Panc1 (cell line): ENCODE measurements at regions not wholly inside any gene's neighbourhood (a gene's known extent, or its start where the extent isn't known, plus 50 kb on each side); places are given as distances from the start of the nearest gene placed in this dataset.

Source experiments
- ATAC-seq: fragments of 200-7000 bp; cut with Tn5 transposase; 2 replicates; pipeline ENCODE4 v1.9.1; 2020; ENCODE audit warnings: mild to moderate bottlenecking, moderate library complexity
- BruUV-seq: library from RNA; stranded (reverse); fragments of 400-500 nt; replicated peaks from 2 replicates; lab custom pipeline; 2021; lab: Mats Ljungman, UMichigan
- CTCF ChIA-PET: fragments of 300-600 bp; sonication (Branson Sonifier 250); formaldehyde crosslinking; loops from one replicate; lab custom pipeline; 2022; ENCODE audit warnings: antibody characterized with exemption; lab: Charles Lee
- POLR2A ChIA-PET: fragments of 300-600 bp; sonication (Branson Sonifier 250); formaldehyde crosslinking; loops from one replicate; lab custom pipeline; 2022; ENCODE audit warnings: antibody characterized with exemption; lab: Charles Lee
- DNase-seq: peaks from one replicate; pipeline ENCODE4 v3.0.0-alpha.2; 2010; ENCODE audit warnings: low read depth, low spot score
- H3K27ac ChIP-seq: 2 replicates; pipeline ENCODE4 v1.5.1; 2011; ENCODE audit warnings: mild to moderate bottlenecking, low read length, inconsistent platforms
- H3K27me3 ChIP-seq: fragments of 200-500 bp; sonication (Bioruptor generic); 2 replicates; pipeline ENCODE4 v1.6.0; 2014; ENCODE audit warnings: low read length, inconsistent platforms; ENCODE audit not compliant: control insufficient read depth, insufficient read depth
- H3K36me3 ChIP-seq: fragments of 200-500 bp; sonication (Bioruptor generic); 2 replicates; pipeline ENCODE4 v1.5.1; 2014; ENCODE audit warnings: inconsistent platforms, mild to moderate bottlenecking, low read length, moderate library complexity; ENCODE audit not compliant: control insufficient read depth, insufficient read depth
- H3K4me1 ChIP-seq: 2 replicates; pipeline ENCODE4 v1.5.1; 2011; ENCODE audit warnings: inconsistent platforms, mild to moderate bottlenecking, low read length, moderate library complexity; ENCODE audit not compliant: control insufficient read depth, insufficient read depth
- H3K4me3 ChIP-seq, 2 experiments: 2 replicates each; pipeline ENCODE4 v1.5.1; 2011 to 2012; ENCODE audit warnings: low read depth in 2 of 2, low read length in 2 of 2, mild to moderate bottlenecking in 2 of 2, inconsistent platforms in 1 of 2, moderate library complexity in 1 of 2
- H3K9me3 ChIP-seq: fragments of 200-500 bp; sonication (Bioruptor generic); 2 replicates; pipeline ENCODE4 v1.5.1; 2014; ENCODE audit warnings: low read depth, mild to moderate bottlenecking, inconsistent platforms, low read length, moderate library complexity; ENCODE audit not compliant: control insufficient read depth, insufficient read depth
- POLR2AphosphoS5 ChIP-seq: IDR thresholded peaks from 2 replicates; pipeline ENCODE4 v1.6.1; 2012; ENCODE audit warnings: mild to moderate bottlenecking, low read depth, low read length, moderate library complexity
- SIN3A ChIP-seq: IDR thresholded peaks from 2 replicates; pipeline ENCODE4 v1.6.1; 2012; ENCODE audit warnings: low read depth, mild to moderate bottlenecking, low read length, moderate library complexity, borderline replicate concordance; ENCODE audit not compliant: insufficient read depth
- TCF7L2 ChIP-seq: IDR thresholded peaks from 2 replicates; pipeline ENCODE4 v1.6.1; 2011; ENCODE audit warnings: mild to moderate bottlenecking, low read depth, low read length, inconsistent platforms
- in situ Hi-C: cut with HindIII; loops from 2 replicates; pipeline ENCODE4 v1.10.0; 2016; ENCODE audit warnings: low sequenced_read_pairs, low pct_unique_long_range_greater_than_20kb
- intact Hi-C: fragments of 100-400 bp; cut with micrococcal nuclease; formaldehyde crosslinking; loops from one replicate; pipeline ENCODE4 v1.10.0; 2022; ENCODE audit not compliant: unreplicated experiment
- TF ChIP-seq, protein P1 (sequence below), 2 experiments: IDR thresholded peaks; 2 replicates each; pipeline ENCODE4 v1.6.1; 2011 to 2012; ENCODE audit warnings: low read depth in 2 of 2, control low read depth in 1 of 2, low read length in 1 of 2, mild to moderate bottlenecking in 1 of 2, moderate library complexity in 1 of 2; ENCODE audit not compliant: insufficient read depth in 1 of 2
- TF ChIP-seq, protein P2 (sequence below): fragments of 450-650 bp; IDR thresholded peaks from 2 replicates; pipeline ENCODE4 v1.5.1; 2017; ENCODE audit warnings: mild to moderate bottlenecking

DNA sequence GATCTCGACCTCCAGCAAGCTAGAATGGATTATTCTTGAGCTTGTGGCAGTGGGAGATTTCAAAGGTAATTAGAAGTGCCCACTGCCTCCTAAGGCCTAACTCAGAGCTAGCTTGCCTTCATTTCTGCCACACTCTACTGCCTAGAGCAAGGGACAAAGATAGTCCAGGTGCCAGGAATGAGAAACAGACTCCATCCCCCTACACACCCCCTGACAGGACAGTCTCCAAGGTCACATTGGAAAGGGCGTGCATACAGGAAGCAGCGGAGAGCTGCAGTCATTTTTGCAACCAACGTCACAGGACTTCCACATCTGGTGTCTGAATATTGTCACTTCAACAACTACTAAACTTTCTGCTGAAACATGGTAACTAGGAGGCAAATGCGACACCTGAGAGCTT, 101.0 kb upstream of the SH3BP4 start:
- DNase-seq (no peak), ATAC-seq (no peak)
- TF ChIP-seq, protein P1, sequence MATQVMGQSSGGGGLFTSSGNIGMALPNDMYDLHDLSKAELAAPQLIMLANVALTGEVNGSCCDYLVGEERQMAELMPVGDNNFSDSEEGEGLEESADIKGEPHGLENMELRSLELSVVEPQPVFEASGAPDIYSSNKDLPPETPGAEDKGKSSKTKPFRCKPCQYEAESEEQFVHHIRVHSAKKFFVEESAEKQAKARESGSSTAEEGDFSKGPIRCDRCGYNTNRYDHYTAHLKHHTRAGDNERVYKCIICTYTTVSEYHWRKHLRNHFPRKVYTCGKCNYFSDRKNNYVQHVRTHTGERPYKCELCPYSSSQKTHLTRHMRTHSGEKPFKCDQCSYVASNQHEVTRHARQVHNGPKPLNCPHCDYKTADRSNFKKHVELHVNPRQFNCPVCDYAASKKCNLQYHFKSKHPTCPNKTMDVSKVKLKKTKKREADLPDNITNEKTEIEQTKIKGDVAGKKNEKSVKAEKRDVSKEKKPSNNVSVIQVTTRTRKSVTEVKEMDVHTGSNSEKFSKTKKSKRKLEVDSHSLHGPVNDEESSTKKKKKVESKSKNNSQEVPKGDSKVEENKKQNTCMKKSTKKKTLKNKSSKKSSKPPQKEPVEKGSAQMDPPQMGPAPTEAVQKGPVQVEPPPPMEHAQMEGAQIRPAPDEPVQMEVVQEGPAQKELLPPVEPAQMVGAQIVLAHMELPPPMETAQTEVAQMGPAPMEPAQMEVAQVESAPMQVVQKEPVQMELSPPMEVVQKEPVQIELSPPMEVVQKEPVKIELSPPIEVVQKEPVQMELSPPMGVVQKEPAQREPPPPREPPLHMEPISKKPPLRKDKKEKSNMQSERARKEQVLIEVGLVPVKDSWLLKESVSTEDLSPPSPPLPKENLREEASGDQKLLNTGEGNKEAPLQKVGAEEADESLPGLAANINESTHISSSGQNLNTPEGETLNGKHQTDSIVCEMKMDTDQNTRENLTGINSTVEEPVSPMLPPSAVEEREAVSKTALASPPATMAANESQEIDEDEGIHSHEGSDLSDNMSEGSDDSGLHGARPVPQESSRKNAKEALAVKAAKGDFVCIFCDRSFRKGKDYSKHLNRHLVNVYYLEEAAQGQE (IDR thresholded peaks at IDR 0.05; ENCODE audit: insufficient read depth in 1 of 2, low read depth in 2 of 2, low read length in 1 of 2) = no peak
- TF ChIP-seq TCF7L2 (no peak), POLR2AphosphoS5 (no peak)
- TF ChIP-seq, protein P2, sequence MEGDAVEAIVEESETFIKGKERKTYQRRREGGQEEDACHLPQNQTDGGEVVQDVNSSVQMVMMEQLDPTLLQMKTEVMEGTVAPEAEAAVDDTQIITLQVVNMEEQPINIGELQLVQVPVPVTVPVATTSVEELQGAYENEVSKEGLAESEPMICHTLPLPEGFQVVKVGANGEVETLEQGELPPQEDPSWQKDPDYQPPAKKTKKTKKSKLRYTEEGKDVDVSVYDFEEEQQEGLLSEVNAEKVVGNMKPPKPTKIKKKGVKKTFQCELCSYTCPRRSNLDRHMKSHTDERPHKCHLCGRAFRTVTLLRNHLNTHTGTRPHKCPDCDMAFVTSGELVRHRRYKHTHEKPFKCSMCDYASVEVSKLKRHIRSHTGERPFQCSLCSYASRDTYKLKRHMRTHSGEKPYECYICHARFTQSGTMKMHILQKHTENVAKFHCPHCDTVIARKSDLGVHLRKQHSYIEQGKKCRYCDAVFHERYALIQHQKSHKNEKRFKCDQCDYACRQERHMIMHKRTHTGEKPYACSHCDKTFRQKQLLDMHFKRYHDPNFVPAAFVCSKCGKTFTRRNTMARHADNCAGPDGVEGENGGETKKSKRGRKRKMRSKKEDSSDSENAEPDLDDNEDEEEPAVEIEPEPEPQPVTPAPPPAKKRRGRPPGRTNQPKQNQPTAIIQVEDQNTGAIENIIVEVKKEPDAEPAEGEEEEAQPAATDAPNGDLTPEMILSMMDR = no peak
- Histone ChIP-seq H3K27ac (no peak overlapping the region), H3K9me3 (no peaks in the 10 kb centered on the region; the same call in 1 of the 2 replicates), H3K4me3 (no peak overlapping the region), H3K36me3 (no peaks in the 10 kb centered on the region), H3K27me3 (no peaks in the 10 kb centered on the region), H3K4me1 (no peaks in the 10 kb centered on the region)
- intact Hi-C loops = no loop called here
- no TSS peak for BruUV-seq
- in situ Hi-C loops = no loop called here
- CTCF ChIA-PET = interaction anchor here (0.6 kb wide), 1 partner anchor 48 kb away, joined by 3 read pairs; no protein-coding TSS in a partner anchor
- POLR2A ChIA-PET = no interaction called here

DNA sequence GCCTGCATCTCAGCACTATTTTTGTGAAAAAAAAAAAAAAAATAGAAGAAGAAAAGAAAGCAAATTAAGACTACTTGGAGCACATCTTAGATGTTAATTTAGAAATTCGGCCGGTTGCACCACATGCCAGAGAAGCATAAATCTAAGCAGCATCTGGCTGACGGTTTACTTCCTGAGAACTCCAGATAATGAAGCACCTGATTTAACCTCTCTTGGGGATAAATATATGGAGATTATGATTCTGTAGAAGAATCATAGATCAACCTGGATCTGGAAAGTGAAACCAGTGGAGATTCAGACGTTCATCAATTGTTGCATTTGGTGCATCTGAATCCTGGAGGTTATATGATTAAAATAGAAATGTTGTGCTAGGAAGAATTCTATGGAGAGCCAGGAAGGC, 102.1 kb upstream of the SH3BP4 start:
- Histone ChIP-seq H3K27me3 (no peaks in the 10 kb centered on the region), H3K9me3 (no peaks in the 10 kb centered on the region; the same call in 1 of the 2 replicates), H3K36me3 (no peaks in the 10 kb centered on the region), H3K4me1 (no peaks in the 10 kb centered on the region), H3K27ac (no peak overlapping the region), H3K4me3 (no peak overlapping the region)
- in situ Hi-C loops (no loop called here), intact Hi-C loops (no loop called here)
- no peak for DNase-seq
- ChIA-PET CTCF (no interaction called here), POLR2A (no interaction called here)
- TF ChIP-seq, protein P2 = no peak
- no peak for TF ChIP-seq SIN3A
- TF ChIP-seq POLR2AphosphoS5 = no peak
- TF ChIP-seq, protein P1 (IDR thresholded peaks at IDR 0.05; ENCODE audit: insufficient read depth in 1 of 2, low read depth in 2 of 2, low read length in 1 of 2) = no peak
- no peak for TF ChIP-seq TCF7L2
- no peak for ATAC-seq
- BruUV-seq = no TSS peak
